ENCODE measurements at regions not wholly inside any gene's neighbourhood (a gene's known extent, or its start where the extent isn't known, plus 50 kb on each side); places are given as distances from the start of the nearest gene placed in this dataset.

DNA sequence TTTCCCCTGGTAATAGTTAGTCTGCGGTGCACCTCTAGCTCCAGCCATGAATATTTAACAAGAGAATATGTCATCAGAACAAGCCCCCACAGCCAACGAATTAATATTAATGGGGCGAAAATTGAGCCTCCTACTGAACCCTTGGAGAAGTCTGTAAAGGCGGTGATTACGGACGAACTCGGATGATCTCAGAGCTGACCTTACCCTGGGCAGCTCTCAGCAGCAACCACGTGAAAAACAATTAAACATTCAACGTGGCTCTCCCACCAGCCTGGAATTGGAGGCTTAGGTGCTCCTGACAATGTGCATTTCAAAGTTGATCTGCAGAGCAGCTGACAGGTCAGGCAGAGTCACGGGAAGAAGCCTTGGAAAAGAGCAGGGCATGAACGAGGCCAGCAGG is 407.6 kb upstream of the MYT1L start:
- POLR2A ChIA-PET = no interaction called here
- no peaks in the 10 kb centered on the region for H3K36me3 ChIP-seq (ENCODE audit: control insufficient read depth in 1 of 2, insufficient read depth in 2 of 2, low read length in 2 of 2)
- H3K27ac ChIP-seq (ENCODE audit: low read depth, low read length) = no peak overlapping the region
- H3K27me3 ChIP-seq (ENCODE audit: insufficient read depth, low read length) = peaks cover 22% of the 10 kb centered on the region; the same call in 1 of the 2 replicates
- H3K4me2 ChIP-seq (ENCODE audit: low read length) = no peak overlapping the region
- intact Hi-C loops (cut with micrococcal nuclease) = no loop called here
- ATAC-seq (no peak), DNase-seq (ENCODE audit: low read depth, low spot score) (no peak)
- H3K9me2 ChIP-seq (ENCODE audit: insufficient read depth) = no peaks in the 10 kb centered on the region
- no peaks in the 10 kb centered on the region for H3K9me3 ChIP-seq (ENCODE audit: control insufficient read depth in 1 of 2, insufficient read depth in 1 of 2, low read depth in 1 of 2, low read length in 2 of 2)
- H2AFZ ChIP-seq (ENCODE audit: low read depth, low read length, poor library complexity, severe bottlenecking) = no peak overlapping the region
- H4K20me1 ChIP-seq (ENCODE audit: insufficient read depth) = no peaks in the 10 kb centered on the region
- H3K79me2 ChIP-seq (ENCODE audit: insufficient read depth, low read length) = no peaks in the 10 kb centered on the region
- H3K4me3 ChIP-seq (replicated peaks in 1 of 2; ENCODE audit: low read depth in 1 of 2, low read length in 2 of 2) = no peak overlapping the region
- RAD21 ChIA-PET (ENCODE audit: low non-redundant PET in 1 of 2, low total read pairs in 2 of 2, uncharacterized antibody in 2 of 2, unreplicated experiment in 2 of 2) = no interaction called here
- H3K4me1 ChIP-seq (ENCODE audit: control insufficient read depth in 1 of 2, insufficient read depth in 2 of 2, low read length in 2 of 2) = no peaks in the 10 kb centered on the region
- CTCF ChIA-PET = no interaction called here
- no peak overlapping the region for H3K9ac ChIP-seq (ENCODE audit: low read length)
- TF ChIP-seq SP1 (IDR thresholded peaks at IDR 0.05; ENCODE audit: low read depth) (no peak), POLR2A (IDR thresholded peaks at IDR 0.05; ENCODE audit: borderline replicate concordance, extremely low read depth, insufficient read depth, insufficient read length) (no peak), FOSL1 (IDR thresholded peaks at IDR 0.05; ENCODE audit: low read depth) (no peak), CEBPB (IDR thresholded peaks at IDR 0.05; ENCODE audit: low read depth) (no peak), ZNF274 (IDR thresholded peaks at IDR 0.05; ENCODE audit: low read depth, low read length) (no peak)
- no TSS peak for BruUV-seq (replicated peaks)

DNA sequence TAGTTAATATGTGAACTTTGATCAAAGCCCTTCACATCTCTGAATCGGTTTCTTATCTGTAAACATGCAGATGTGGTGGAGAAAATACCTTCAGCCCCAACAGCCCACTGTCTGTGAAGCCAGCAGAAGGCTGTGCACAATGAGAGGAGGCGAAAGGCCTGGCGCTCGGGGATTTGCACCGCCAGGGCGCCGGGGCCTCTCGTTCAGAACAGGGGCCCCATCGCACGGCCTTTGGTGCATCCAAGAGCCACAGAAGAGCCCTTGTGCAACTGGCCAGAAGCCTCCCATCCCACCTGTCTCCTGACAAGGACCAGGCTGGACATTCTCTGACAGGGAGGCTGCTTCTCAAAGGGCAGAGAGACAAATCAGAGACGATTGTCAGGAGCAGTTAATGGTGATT is 407.2 kb upstream of the MYT1L start:
- Histone ChIP-seq H3K9ac (ENCODE audit: low read length) (no peak overlapping the region), H3K27me3 (ENCODE audit: insufficient read depth, low read length) (peaks cover 22% of the 10 kb centered on the region; the same call in 1 of the 2 replicates), H3K27ac (ENCODE audit: low read depth, low read length) (no peak overlapping the region), H3K79me2 (ENCODE audit: insufficient read depth, low read length) (no peaks in the 10 kb centered on the region), H3K9me3 (ENCODE audit: control insufficient read depth in 1 of 2, insufficient read depth in 1 of 2, low read depth in 1 of 2, low read length in 2 of 2) (no peaks in the 10 kb centered on the region), H3K4me1 (ENCODE audit: control insufficient read depth in 1 of 2, insufficient read depth in 2 of 2, low read length in 2 of 2) (no peaks in the 10 kb centered on the region), H2AFZ (ENCODE audit: low read depth, low read length, poor library complexity, severe bottlenecking) (no peak overlapping the region), H3K4me3 (replicated peaks in 1 of 2; ENCODE audit: low read depth in 1 of 2, low read length in 2 of 2) (no peak overlapping the region), H4K20me1 (ENCODE audit: insufficient read depth) (no peaks in the 10 kb centered on the region), H3K9me2 (ENCODE audit: insufficient read depth) (no peaks in the 10 kb centered on the region), H3K36me3 (ENCODE audit: control insufficient read depth in 1 of 2, insufficient read depth in 2 of 2, low read length in 2 of 2) (no peaks in the 10 kb centered on the region), H3K4me2 (ENCODE audit: low read length) (no peak overlapping the region)
- CTCF ChIA-PET = no interaction called here
- no TSS peak for BruUV-seq (replicated peaks)
- POLR2A ChIA-PET = no interaction called here
- intact Hi-C loops (cut with micrococcal nuclease) = no loop called here
- RAD21 ChIA-PET (ENCODE audit: low non-redundant PET in 1 of 2, low total read pairs in 2 of 2, uncharacterized antibody in 2 of 2, unreplicated experiment in 2 of 2) = no interaction called here
- ATAC-seq (no peak), DNase-seq (ENCODE audit: low read depth, low spot score) (no peak)
- no peak for TF ChIP-seq ELF1 (IDR thresholded peaks at IDR 0.05; ENCODE audit: borderline replicate concordance, low read depth)
- no peak for TF ChIP-seq EZH2 (IDR thresholded peaks at IDR 0.05)
- no peak for TF ChIP-seq EZH2phosphoT487 (IDR thresholded peaks at IDR 0.05; ENCODE audit: borderline replicate concordance)
- no peak for TF ChIP-seq TCF7L2 (IDR thresholded peaks at IDR 0.05; ENCODE audit: borderline replicate concordance, extremely low read depth, insufficient read depth, insufficient read length)
- no peak for TF ChIP-seq SP1 (IDR thresholded peaks at IDR 0.05; ENCODE audit: low read depth)
- TF ChIP-seq POLR2AphosphoS5 (IDR thresholded peaks at IDR 0.05; ENCODE audit: low read depth, low read length) = no peak
- TF ChIP-seq ZBTB33 (IDR thresholded peaks at IDR 0.05; ENCODE audit: extremely low read depth, insufficient replicate concordance, low read length) = no peak
- TF ChIP-seq, protein P1, sequence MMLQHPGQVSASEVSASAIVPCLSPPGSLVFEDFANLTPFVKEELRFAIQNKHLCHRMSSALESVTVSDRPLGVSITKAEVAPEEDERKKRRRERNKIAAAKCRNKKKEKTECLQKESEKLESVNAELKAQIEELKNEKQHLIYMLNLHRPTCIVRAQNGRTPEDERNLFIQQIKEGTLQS (IDR thresholded peaks at IDR 0.05) = no peak
- TF ChIP-seq, protein P2, sequence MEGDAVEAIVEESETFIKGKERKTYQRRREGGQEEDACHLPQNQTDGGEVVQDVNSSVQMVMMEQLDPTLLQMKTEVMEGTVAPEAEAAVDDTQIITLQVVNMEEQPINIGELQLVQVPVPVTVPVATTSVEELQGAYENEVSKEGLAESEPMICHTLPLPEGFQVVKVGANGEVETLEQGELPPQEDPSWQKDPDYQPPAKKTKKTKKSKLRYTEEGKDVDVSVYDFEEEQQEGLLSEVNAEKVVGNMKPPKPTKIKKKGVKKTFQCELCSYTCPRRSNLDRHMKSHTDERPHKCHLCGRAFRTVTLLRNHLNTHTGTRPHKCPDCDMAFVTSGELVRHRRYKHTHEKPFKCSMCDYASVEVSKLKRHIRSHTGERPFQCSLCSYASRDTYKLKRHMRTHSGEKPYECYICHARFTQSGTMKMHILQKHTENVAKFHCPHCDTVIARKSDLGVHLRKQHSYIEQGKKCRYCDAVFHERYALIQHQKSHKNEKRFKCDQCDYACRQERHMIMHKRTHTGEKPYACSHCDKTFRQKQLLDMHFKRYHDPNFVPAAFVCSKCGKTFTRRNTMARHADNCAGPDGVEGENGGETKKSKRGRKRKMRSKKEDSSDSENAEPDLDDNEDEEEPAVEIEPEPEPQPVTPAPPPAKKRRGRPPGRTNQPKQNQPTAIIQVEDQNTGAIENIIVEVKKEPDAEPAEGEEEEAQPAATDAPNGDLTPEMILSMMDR (IDR thresholded peaks at IDR 0.05 in 2 of 3, conservative IDR thresholded peaks at IDR 0.05 in 1 of 3; ENCODE audit: borderline replicate concordance in 1 of 3, insufficient read depth in 1 of 3, low read depth in 2 of 3, low read length in 2 of 3) = no peak
- TF ChIP-seq ZFX (IDR thresholded peaks at IDR 0.05) = no peak
- no peak for TF ChIP-seq CEBPB (IDR thresholded peaks at IDR 0.05; ENCODE audit: low read depth)
- no peak for TF ChIP-seq FOSL1 (IDR thresholded peaks at IDR 0.05; ENCODE audit: low read depth)
- TF ChIP-seq ZNF274 (IDR thresholded peaks at IDR 0.05; ENCODE audit: low read depth, low read length) = no peak
- no peak for TF ChIP-seq JUND (IDR thresholded peaks at IDR 0.05)
- TF ChIP-seq RAD21 (IDR thresholded peaks at IDR 0.05; ENCODE audit: low read depth) = no peak

Measured in HCT116 (cell line).